ENCODE measurements at regions not wholly inside any gene's neighbourhood (a gene's known extent, or its start where the extent isn't known, plus 50 kb on each side); places are given as distances from the start of the nearest gene placed in this dataset.
A peak's percentile ranks its signal among the peaks of the same experiment; 100 is the strongest.

- FAIRE-seq (no peak), DNase-seq (ENCODE audit: insufficient read length, low spot score) (no peak)
Observed at GRCh38 chr1:75984781-75985180, 52.6 kb upstream of the ASB17 start.

GRCh38 chr1:75985827-75986226 is 53.6 kb upstream of the ASB17 start:
- DNase-seq (ENCODE audit: insufficient read length, low spot score) = peak; percentile 16
- peak; percentile 67 for FAIRE-seq

GRCh38 chr1:75986478-75986877 is 54.3 kb upstream of the ASB17 start:
- no peak for DNase-seq (ENCODE audit: insufficient read length, low spot score)
- FAIRE-seq = peak; percentile 31

GRCh38 chr1:75989121-75989520 is 56.9 kb upstream of the ASB17 start:
- FAIRE-seq = no peak
- no peak for DNase-seq (ENCODE audit: insufficient read length, low spot score)

- no peak for FAIRE-seq
- DNase-seq (ENCODE audit: insufficient read length, low spot score) = no peak
Observed at GRCh38 chr1:75990686-75991085, 58.5 kb upstream of the ASB17 start.

GRCh38 chr1:75991497-75992114 is 59.4 kb upstream of the ASB17 start:
- DNase-seq (ENCODE audit: insufficient read length, low spot score) (peak; percentile 40), FAIRE-seq (peak; percentile 91)

GRCh38 chr1:75992312-75992711 is 60.1 kb upstream of the ASB17 start:
- FAIRE-seq (no peak), DNase-seq (ENCODE audit: insufficient read length, low spot score) (no peak)

- DNase-seq (ENCODE audit: insufficient read length, low spot score) (no peak), FAIRE-seq (no peak)
Observed at GRCh38 chr1:75993661-75994060, 61.5 kb upstream of the ASB17 start.

- no peak for FAIRE-seq
- DNase-seq (ENCODE audit: insufficient read length, low spot score) = no peak
Observed at GRCh38 chr1:75996196-75996595, 64.0 kb upstream of the ASB17 start.

GRCh38 chr1:75999034-75999433 is 66.8 kb upstream of the ASB17 start:
- DNase-seq (ENCODE audit: insufficient read length, low spot score) = no peak
- no peak for FAIRE-seq

- DNase-seq (ENCODE audit: insufficient read length, low spot score) (no peak), FAIRE-seq (no peak)
Observed at GRCh38 chr1:76003946-76004345, 70.6 kb upstream of the ST6GALNAC3 start.

- DNase-seq (ENCODE audit: insufficient read length, low spot score) (no peak), FAIRE-seq (no peak)
Observed at GRCh38 chr1:76005765-76006164, 68.8 kb upstream of the ST6GALNAC3 start.

GRCh38 chr1:76006234-76006633 is 68.3 kb upstream of the ST6GALNAC3 start:
- no peak for FAIRE-seq
- DNase-seq (ENCODE audit: insufficient read length, low spot score) = no peak

- FAIRE-seq (no peak), DNase-seq (ENCODE audit: insufficient read length, low spot score) (no peak)
Observed at GRCh38 chr1:76010802-76011201, 63.7 kb upstream of the ST6GALNAC3 start.

- no peak for FAIRE-seq
- DNase-seq (ENCODE audit: insufficient read length, low spot score) = no peak
Observed at GRCh38 chr1:76012341-76013205, 62.0 kb upstream of the ST6GALNAC3 start.

GRCh38 chr1:76013206-76013581 is 61.4 kb upstream of the ST6GALNAC3 start:
- DNase-seq (ENCODE audit: insufficient read length, low spot score) (no peak), FAIRE-seq (no peak)

GRCh38 chr1:76015478-76016103 is 59.0 kb upstream of the ST6GALNAC3 start:
- FAIRE-seq = no peak
- DNase-seq (ENCODE audit: insufficient read length, low spot score) = no peak

- DNase-seq (ENCODE audit: insufficient read length, low spot score) = no peak
- FAIRE-seq = no peak
Observed at GRCh38 chr1:76018045-76018444, 56.5 kb upstream of the ST6GALNAC3 start.

- DNase-seq (ENCODE audit: insufficient read length, low spot score) = no peak
- FAIRE-seq = no peak
Observed at GRCh38 chr1:76021846-76022245, 52.7 kb upstream of the ST6GALNAC3 start.

- no peak for DNase-seq (ENCODE audit: insufficient read length, low spot score)
- peak; percentile 52 for FAIRE-seq
Observed at GRCh38 chr1:76023669-76024435, 50.7 kb upstream of the ST6GALNAC3 start.
